Peyer's patch (tissue), 4 donors: ENCODE measurements at regions not wholly inside any gene's neighbourhood (a gene's known extent, or its start where the extent isn't known, plus 50 kb on each side); places are given as distances from the start of the nearest gene placed in this dataset.

ENCODE experiments used
- DNase-seq, 3 donors: peaks; one replicate each; pipeline ENCODE4 v3.0.0-alpha.2; 2017 to 2019
- H3K27ac ChIP-seq, 4 donors: fragments of 200-600 bp; sonication (generic); one replicate each; pipeline ENCODE4 v1.5.1; 2016 to 2019
- H3K27me3 ChIP-seq, 2 donors: fragments of 200-600 bp; sonication (generic); one replicate each; pipeline ENCODE4 v1.5.1; 2019
- H3K36me3 ChIP-seq, 3 donors: fragments of 200-600 bp; sonication (generic); one replicate each; pipeline ENCODE4 v1.5.1; 2016 to 2019
- H3K4me1 ChIP-seq, 4 donors: fragments of 200-600 bp; sonication (generic); one replicate each; pipeline ENCODE4 v1.5.1; 2016 to 2019
- H3K4me3 ChIP-seq, 4 donors: fragments of 200-600 bp; sonication (generic); 1 replicate in 3 of 4; 2 replicates in 1 of 4; pipeline ENCODE4 v1.5.1; 2016 to 2019; ENCODE audit warnings: mild to moderate bottlenecking in 1 of 4
- H3K9me3 ChIP-seq, 4 donors: fragments of 200-600 bp; sonication (generic); one replicate each; pipeline ENCODE4 v1.5.1; 2016 to 2019; ENCODE audit warnings: mild to moderate bottlenecking in 1 of 4
- POLR2A ChIP-seq, 2 donors: fragments of 450-650 bp; IDR thresholded peaks; one replicate each; pipeline ENCODE4 v1.5.1; 2017; ENCODE audit warnings: antibody characterized with exemption in 2 of 2, mild to moderate bottlenecking in 2 of 2, moderate library complexity in 2 of 2
- TF ChIP-seq, protein P1 (sequence below), 6 experiments: fragments of 450-650 bp in 4 of 6; fragments of 200-600 bp in 2 of 6; sonication (generic) in 1 of 6; IDR thresholded peaks; one replicate each; pipeline ENCODE4 v1.5.1; 2017 to 2019; ENCODE audit warnings: antibody characterized with exemption in 6 of 6, mild to moderate bottlenecking in 3 of 6, moderate library complexity in 1 of 6

DNA sequence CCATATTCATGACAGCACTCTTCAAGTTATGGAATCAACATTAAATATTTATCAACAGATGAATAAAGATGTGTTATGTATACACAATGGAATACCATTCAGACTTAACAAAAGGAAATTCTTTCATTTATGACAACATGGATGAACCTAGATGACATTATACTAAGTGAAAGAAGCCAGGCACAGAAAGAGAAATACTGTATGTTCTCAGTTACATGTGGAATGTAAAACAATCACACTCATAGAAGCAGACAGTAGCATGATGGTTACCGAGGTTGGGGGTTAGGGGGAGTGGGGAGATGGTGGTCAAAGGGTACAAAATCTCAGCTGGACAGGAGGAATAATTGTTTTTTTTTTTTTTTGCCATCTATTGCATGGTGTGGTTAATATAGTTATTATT is 431.9 kb downstream of the DMAC1 start:
- Histone ChIP-seq H3K4me3 (no peak overlapping the region), H3K9me3 (no peaks in the 10 kb centered on the region), H3K27me3 (no peaks in the 10 kb centered on the region), H3K4me1 (no peaks in the 10 kb centered on the region), H3K36me3 (no peaks in the 10 kb centered on the region), H3K27ac (no peak overlapping the region)
- no peak for DNase-seq
- TF ChIP-seq, protein P1, sequence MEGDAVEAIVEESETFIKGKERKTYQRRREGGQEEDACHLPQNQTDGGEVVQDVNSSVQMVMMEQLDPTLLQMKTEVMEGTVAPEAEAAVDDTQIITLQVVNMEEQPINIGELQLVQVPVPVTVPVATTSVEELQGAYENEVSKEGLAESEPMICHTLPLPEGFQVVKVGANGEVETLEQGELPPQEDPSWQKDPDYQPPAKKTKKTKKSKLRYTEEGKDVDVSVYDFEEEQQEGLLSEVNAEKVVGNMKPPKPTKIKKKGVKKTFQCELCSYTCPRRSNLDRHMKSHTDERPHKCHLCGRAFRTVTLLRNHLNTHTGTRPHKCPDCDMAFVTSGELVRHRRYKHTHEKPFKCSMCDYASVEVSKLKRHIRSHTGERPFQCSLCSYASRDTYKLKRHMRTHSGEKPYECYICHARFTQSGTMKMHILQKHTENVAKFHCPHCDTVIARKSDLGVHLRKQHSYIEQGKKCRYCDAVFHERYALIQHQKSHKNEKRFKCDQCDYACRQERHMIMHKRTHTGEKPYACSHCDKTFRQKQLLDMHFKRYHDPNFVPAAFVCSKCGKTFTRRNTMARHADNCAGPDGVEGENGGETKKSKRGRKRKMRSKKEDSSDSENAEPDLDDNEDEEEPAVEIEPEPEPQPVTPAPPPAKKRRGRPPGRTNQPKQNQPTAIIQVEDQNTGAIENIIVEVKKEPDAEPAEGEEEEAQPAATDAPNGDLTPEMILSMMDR (IDR thresholded peaks at IDR 0.05): no peak
- TF ChIP-seq POLR2A (IDR thresholded peaks at IDR 0.05): no peak

DNA sequence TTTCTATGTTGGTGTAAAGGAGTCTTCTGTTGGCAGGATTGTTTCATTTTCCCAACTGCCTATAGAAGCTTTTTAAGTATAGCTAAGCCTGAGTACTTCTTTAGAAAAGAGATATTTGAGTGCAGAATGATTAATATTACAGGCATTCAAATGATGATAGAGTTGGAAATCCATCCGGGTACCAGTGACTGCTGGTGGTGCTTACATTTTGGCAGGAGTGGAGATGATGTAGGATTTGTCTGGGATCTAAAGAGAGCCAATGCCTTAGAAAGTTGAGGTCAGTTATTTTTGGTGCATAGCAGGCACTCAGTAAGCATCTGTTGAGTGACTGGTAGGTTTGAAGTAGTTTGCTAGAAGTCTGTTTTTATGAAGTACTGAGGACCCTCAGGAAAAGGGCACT is 433.5 kb downstream of the DMAC1 start:
- Histone ChIP-seq H3K27ac (no peak overlapping the region), H3K27me3 (no peaks in the 10 kb centered on the region), H3K4me3 (no peak overlapping the region), H3K36me3 (no peaks in the 10 kb centered on the region), H3K4me1 (no peaks in the 10 kb centered on the region), H3K9me3 (no peaks in the 10 kb centered on the region)
- DNase-seq: no peak
- no peak for TF ChIP-seq POLR2A (IDR thresholded peaks at IDR 0.05)
- TF ChIP-seq, protein P1 (IDR thresholded peaks at IDR 0.05): no peak

DNA sequence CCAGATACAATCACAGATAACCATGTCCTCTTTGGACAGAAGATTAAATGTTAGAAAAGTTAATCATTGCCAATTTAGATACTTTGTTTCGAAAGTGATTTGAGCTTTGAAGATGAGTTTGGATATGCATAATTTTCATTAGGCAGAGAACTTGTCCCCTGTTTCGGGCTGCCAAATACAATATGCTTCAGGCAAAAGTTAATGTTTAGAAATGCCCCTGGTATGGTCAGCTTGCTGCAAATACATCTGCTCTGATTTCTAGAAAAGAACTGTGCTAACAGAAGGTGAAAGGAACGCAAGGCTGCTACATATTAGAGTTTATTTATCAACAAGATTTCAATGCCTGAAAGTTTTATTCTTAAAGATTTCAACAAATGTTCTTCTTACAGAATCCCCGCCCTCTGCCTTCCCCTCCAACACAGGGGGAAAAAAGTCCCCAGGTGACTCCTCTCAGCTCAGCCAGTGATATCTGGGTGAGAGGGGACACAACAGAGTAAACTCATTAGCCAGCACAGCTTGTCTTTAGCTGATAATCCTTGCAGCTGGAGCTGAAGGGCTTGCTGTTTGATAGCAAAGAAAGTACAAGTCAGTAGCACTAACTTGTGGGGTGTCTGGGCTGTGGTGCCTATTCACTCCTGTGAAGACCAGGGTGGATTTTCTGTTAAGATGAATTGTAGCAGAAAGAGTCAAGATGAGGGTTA is 435.7 kb downstream of the DMAC1 start:
- Histone ChIP-seq H3K27me3 (no peaks in the 10 kb centered on the region), H3K4me1 (no peaks in the 10 kb centered on the region), H3K9me3 (no peaks in the 10 kb centered on the region), H3K27ac (no peak overlapping the region), H3K36me3 (no peaks in the 10 kb centered on the region), H3K4me3 (no peak overlapping the region)
- no peak for DNase-seq
- TF ChIP-seq POLR2A (IDR thresholded peaks at IDR 0.05): no peak
- TF ChIP-seq, protein P1 (IDR thresholded peaks at IDR 0.05): no peak

DNA sequence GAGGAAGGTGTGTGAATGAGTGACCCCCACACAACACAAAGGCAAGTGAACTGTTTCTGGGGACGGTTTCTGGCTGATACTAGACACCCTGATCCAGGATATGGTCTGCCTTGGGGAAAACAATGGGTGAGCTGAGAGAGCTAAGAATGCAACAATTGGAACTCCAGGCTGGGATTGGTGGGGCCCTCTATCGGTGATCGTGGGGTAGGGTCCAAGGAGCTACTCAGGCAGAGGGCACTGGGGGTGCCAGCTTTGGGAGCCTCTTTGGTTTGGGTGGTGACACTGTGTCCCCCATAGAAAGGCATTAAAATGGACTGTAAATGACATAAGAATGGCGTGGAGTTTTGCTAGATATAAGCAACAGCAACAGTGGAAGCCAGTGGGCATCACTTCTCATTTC is 439.1 kb downstream of the DMAC1 start:
- no peak overlapping the region for H3K4me3 ChIP-seq

DNA sequence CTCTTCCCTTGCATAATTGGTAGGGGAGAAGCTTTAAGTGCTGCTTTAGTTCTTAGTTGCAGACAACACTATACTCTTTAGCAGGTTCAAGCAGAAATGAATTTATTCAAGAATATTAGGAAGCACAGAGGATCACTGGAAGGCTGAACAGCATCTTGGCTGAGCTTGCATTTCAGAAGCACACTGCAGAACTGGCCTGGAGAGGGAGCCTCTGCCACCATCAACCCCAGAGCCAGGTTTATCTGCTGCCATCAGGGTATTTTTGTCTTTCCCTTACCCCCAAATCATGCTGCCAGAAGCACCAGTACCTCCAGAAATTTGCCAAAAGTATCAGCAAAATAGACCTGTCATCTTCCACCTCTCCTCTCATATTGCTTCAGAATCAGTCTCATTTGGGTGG is 440.7 kb downstream of the DMAC1 start:
- H3K27ac ChIP-seq: no peak overlapping the region
- DNase-seq: no peak
- no peaks in the 10 kb centered on the region for H3K4me1 ChIP-seq
- H3K36me3 ChIP-seq: no peaks in the 10 kb centered on the region
- no peaks in the 10 kb centered on the region for H3K27me3 ChIP-seq
- H3K4me3 ChIP-seq: no peak overlapping the region
- TF ChIP-seq POLR2A (IDR thresholded peaks at IDR 0.05): no peak
- TF ChIP-seq, protein P1 (IDR thresholded peaks at IDR 0.05): no peak
- no peaks in the 10 kb centered on the region for H3K9me3 ChIP-seq

More for the DNA sequence above, 439.1 kb downstream of the DMAC1 start:
- Histone ChIP-seq H3K4me1 (no peaks in the 10 kb centered on the region), H3K27me3 (no peaks in the 10 kb centered on the region), H3K9me3 (no peaks in the 10 kb centered on the region), H3K36me3 (no peaks in the 10 kb centered on the region), H3K27ac (no peak overlapping the region)
- TF ChIP-seq, protein P1 (IDR thresholded peaks at IDR 0.05): no peak
- TF ChIP-seq POLR2A (IDR thresholded peaks at IDR 0.05): no peak
- DNase-seq: no peak

DNA sequence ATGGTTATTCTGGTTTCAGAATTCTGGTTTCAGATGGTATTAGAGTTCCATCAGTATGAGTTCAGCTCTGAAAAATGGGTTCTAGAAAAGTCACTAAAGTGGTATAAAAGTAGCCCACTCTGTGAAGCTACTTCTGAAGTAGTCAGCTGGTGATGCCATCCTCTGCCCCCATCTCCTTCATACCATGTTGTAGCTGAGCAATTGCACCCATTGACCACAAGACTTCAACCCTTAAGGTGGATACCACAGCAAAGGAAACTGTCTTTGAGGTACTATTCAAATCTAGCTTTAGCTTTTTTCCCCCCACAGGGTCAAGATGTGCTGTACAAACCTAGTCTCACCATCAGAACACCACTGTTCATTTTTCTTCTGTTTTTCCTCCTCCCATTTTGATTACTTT is 444.9 kb downstream of the DMAC1 start:
- Histone ChIP-seq H3K27ac (no peak overlapping the region), H3K36me3 (no peaks in the 10 kb centered on the region), H3K27me3 (no peaks in the 10 kb centered on the region), H3K9me3 (no peaks in the 10 kb centered on the region), H3K4me1 (no peaks in the 10 kb centered on the region), H3K4me3 (no peak overlapping the region)
- no peak for DNase-seq
- TF ChIP-seq, protein P1 (IDR thresholded peaks at IDR 0.05): no peak
- TF ChIP-seq POLR2A (IDR thresholded peaks at IDR 0.05): no peak
